NCI-H1048 (cell line): ENCODE measurements at regions not wholly inside any gene's neighbourhood (a gene's known extent, or its start where the extent isn't known, plus 50 kb on each side); places are given as distances from the start of the nearest gene placed in this dataset.

Experiments
- DNase-seq: peaks from one replicate; lab custom pipeline; 2025; lab: John Stamatoyannopoulos, UW

GRCh38 chr11:93075782-93076181 lies 106.3 kb downstream of the MTNR1B start:
- DNase-seq, result no peak

- DNase-seq, result no peak
These were observed 110.8 kb downstream of the MTNR1B start for GRCh38 chr11:93080146-93080759.

DNA sequence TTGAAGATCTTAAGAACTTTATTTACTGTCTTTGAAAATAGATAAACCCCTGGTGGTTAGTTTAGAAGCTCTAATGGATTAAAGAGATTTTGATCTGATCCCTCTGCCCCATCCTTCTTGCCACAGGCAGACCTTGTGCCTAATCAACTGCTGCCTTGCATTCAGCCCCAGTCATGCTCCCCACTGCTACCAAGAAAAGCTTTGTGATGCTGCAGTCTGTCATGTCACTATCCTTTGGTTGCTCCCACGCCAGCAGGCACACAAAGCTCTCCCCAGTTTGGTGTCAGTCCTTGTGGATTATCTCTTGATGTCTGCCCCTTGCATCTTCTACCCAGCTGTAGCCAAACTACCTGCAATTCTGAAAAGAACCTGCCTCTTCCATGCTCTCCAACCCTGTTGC lies 112.2 kb downstream of the MTNR1B start:
- DNase-seq, result no peak

DNA sequence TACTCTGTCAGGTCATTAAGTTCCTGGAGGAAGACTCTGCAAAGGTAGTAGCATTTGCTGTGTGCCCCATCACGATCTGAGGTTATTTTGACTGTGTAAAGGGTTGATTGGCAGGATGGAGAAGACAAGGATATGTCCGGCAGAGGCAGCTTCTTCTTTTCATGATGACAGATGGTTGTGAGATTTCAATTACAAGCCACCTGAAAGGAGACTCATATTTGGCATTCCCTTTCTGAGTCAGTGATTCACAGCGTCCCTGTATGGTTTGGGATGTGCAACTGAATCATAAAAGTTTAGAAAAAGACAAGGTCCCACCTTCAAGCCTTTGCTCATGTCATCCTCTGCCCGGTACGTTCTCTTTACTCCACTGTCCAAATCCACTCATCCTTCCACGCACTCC lies 113.4 kb downstream of the MTNR1B start:
- DNase-seq, result no peak

- DNase-seq, result no peak
These were observed 112.9 kb downstream of the SLC36A4 start for GRCh38 chr11:93084727-93085505.

DNA sequence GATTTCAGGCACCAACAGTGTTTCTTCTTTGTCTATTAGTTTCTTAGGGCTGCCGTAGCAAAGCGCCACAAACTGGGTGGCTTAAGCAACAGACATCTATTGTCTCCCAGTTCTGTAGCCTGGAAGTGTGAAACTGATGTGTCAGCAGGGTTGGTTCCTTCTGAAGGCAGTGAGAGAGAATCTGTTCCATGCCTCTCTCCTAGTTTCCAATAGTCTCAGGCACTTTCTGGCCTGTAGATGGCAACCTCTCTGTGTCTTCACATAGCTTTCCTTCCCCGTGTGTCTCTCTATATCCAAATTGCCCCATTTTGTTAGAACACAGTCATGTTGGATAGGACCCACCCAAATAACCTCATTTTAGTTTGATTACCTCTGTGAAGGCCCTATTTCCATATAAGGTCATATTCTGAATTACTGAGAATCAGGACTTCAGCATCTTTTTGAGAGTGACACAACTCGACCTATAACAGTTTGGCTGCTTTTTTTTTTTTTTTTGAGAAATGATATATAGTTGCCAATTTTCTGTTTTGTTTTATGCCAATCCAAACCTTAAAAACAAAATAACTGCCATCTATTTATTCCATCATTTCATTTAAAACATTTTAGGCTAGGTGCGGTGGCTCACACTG lies 108.2 kb downstream of the SLC36A4 start:
- DNase-seq, result no peak
